Mesenchymal stem cell (in vitro differentiated cells and primary cell): ENCODE measurements at regions not wholly inside any gene's neighbourhood (a gene's known extent, or its start where the extent isn't known, plus 50 kb on each side); places are given as distances from the start of the nearest gene placed in this dataset.

Experiments used
- DNase-seq: peaks from one replicate; pipeline ENCODE4 v3.0.0-alpha.2; 2013
- H2AFZ ChIP-seq: one replicate; pipeline ENCODE4 v1.6.1; 2013; ENCODE audit warnings: low read depth, mild to moderate bottlenecking, control low read depth, inconsistent platforms, low read length, moderate library complexity
- H2AK5ac ChIP-seq: 2 replicates; pipeline ENCODE4 v1.6.1; 2013; ENCODE audit warnings: low read length, moderate library complexity, mild to moderate bottlenecking, inconsistent platforms; ENCODE audit not compliant: severe bottlenecking
- H2BK120ac ChIP-seq: one replicate; pipeline ENCODE4 v1.6.1; 2013; ENCODE audit warnings: low read depth, mild to moderate bottlenecking, inconsistent platforms, low read length, moderate library complexity
- H2BK12ac ChIP-seq, 2 experiments: one replicate each; pipeline ENCODE4 v1.6.1; 2013; ENCODE audit warnings: inconsistent platforms in 2 of 2, low read length in 2 of 2, mild to moderate bottlenecking in 2 of 2, moderate library complexity in 2 of 2, control low read depth in 1 of 2
- H2BK15ac ChIP-seq: one replicate; pipeline ENCODE4 v1.6.1; 2013; ENCODE audit warnings: mild to moderate bottlenecking, low read depth, inconsistent platforms; ENCODE audit not compliant: poor library complexity, severe bottlenecking
- H2BK5ac ChIP-seq: 2 replicates; pipeline ENCODE4 v1.6.1; 2013; ENCODE audit warnings: low read depth, mild to moderate bottlenecking, low read length, control low read depth, inconsistent platforms; ENCODE audit not compliant: poor library complexity, severe bottlenecking
- H3K14ac ChIP-seq, 2 experiments: one replicate each; pipeline ENCODE4 v1.6.1; 2013; ENCODE audit warnings: inconsistent platforms in 2 of 2, low read length in 2 of 2, control low read depth in 1 of 2, mild to moderate bottlenecking in 1 of 2, moderate library complexity in 1 of 2
- H3K18ac ChIP-seq, 2 experiments: one replicate each; pipeline ENCODE4 v1.6.1; 2013; ENCODE audit warnings: inconsistent platforms in 2 of 2, low read length in 2 of 2, control low read depth in 1 of 2, low read depth in 1 of 2, mild to moderate bottlenecking in 1 of 2
- H3K23ac ChIP-seq, 2 experiments: one replicate each; pipeline ENCODE4 v1.6.1; 2013; ENCODE audit warnings: inconsistent platforms in 2 of 2, low read length in 2 of 2, mild to moderate bottlenecking in 2 of 2, moderate library complexity in 2 of 2, control low read depth in 1 of 2
- H3K27ac ChIP-seq: 2 replicates; pipeline ENCODE4 v1.5.1; 2013; ENCODE audit warnings: mild to moderate bottlenecking, moderate library complexity, low read length, control low read depth, inconsistent platforms; ENCODE audit not compliant: poor library complexity, severe bottlenecking
- H3K27me3 ChIP-seq, 2 experiments: 2 replicates each; pipeline versions ENCODE4 v1.6.1 to v1.7.0; 2013; ENCODE audit warnings: low read length in 2 of 2, mild to moderate bottlenecking in 2 of 2, moderate library complexity in 2 of 2, control low read depth in 1 of 2, inconsistent platforms in 1 of 2; ENCODE audit not compliant: control insufficient read depth in 1 of 2, insufficient read depth in 1 of 2
- H3K36me3 ChIP-seq, 2 experiments: 2 replicates each; pipeline versions ENCODE4 v1.6.1 to v1.7.0; 2013; ENCODE audit warnings: low read length in 2 of 2, control low read depth in 1 of 2, inconsistent platforms in 1 of 2, low read depth in 1 of 2, mild to moderate bottlenecking in 1 of 2; ENCODE audit not compliant: insufficient read depth in 2 of 2, control insufficient read depth in 1 of 2
- H3K4ac ChIP-seq, 2 experiments: one replicate each; pipeline ENCODE4 v1.6.1; 2013; ENCODE audit warnings: inconsistent platforms in 2 of 2, low read length in 2 of 2, mild to moderate bottlenecking in 2 of 2, moderate library complexity in 2 of 2, control low read depth in 1 of 2, low read depth in 1 of 2
- H3K4me1 ChIP-seq: 2 replicates; pipeline ENCODE4 v1.6.1; 2013; ENCODE audit warnings: low read depth, low read length, control low read depth; ENCODE audit not compliant: control insufficient read depth, insufficient read depth
- H3K4me2 ChIP-seq: 2 replicates; pipeline ENCODE4 v1.6.1; 2013; ENCODE audit warnings: low read length, mild to moderate bottlenecking, inconsistent platforms; ENCODE audit not compliant: poor library complexity, severe bottlenecking
- H3K4me3 ChIP-seq, 2 experiments: 2 replicates each; pipeline versions ENCODE4 v1.5.1 to v1.7.0; 2013; ENCODE audit warnings: low read length in 2 of 2, mild to moderate bottlenecking in 2 of 2, control low read depth in 1 of 2, low read depth in 1 of 2; ENCODE audit not compliant: insufficient read depth in 1 of 2
- H3K79me1 ChIP-seq: replicated peaks from 2 replicates; pipeline ENCODE4 v1.6.1; 2013; ENCODE audit warnings: mild to moderate bottlenecking, control low read depth, low read length, inconsistent platforms; ENCODE audit not compliant: poor library complexity, severe bottlenecking
- H3K9ac ChIP-seq: 2 replicates; pipeline ENCODE4 v1.7.0; 2013; ENCODE audit warnings: mild to moderate bottlenecking, low read length, moderate library complexity
- H3K9me3 ChIP-seq: 2 replicates; pipeline ENCODE4 v1.7.0; 2013; ENCODE audit warnings: mild to moderate bottlenecking, low read length; ENCODE audit not compliant: control insufficient read depth
- H4K8ac ChIP-seq: one replicate; pipeline ENCODE4 v1.6.1; 2013; ENCODE audit warnings: inconsistent platforms, mild to moderate bottlenecking, low read length, moderate library complexity
- H4K91ac ChIP-seq: one replicate; pipeline ENCODE4 v1.6.1; 2013; ENCODE audit warnings: mild to moderate bottlenecking, low read length, inconsistent platforms
- WGBS: methylation state at CpG from one replicate; pipeline ENCODE4 v1.1.7; 2013; ENCODE audit warnings: mixed read lengths; 5-methylcytosine and 5-hydroxymethylcytosine counted together

DNA sequence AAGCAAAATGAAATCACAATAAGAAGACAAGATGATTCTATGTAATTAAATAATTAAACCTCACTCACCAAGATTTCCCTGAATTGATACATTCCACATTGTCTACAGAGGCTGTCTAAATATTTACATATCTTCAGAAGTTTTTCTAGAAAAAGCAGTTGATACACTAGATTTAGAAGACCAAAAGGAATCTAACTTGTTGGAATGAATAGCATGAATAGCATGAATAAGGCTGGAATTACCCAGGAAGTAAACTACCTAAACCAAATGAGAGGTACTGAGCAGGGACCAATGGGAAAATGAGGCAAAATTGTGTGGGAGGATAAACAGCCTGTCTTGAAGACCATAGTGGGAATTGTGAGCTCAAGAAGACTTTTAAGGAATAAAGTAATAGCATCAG, 479.7 kb downstream of the TXNL1 start:
- Histone ChIP-seq H3K36me3 (no peaks in the 10 kb centered on the region), H3K4me2 (no peak overlapping the region), H3K18ac (no peak overlapping the region), H2AFZ (no peak overlapping the region), H3K27me3 (no peaks in the 10 kb centered on the region), H2BK120ac (no peak overlapping the region), H2AK5ac (no peak overlapping the region), H3K9me3 (no peaks in the 10 kb centered on the region), H3K9ac (no peak overlapping the region), H3K4me1 (no peaks in the 10 kb centered on the region), H3K79me1 (no peaks in the 10 kb centered on the region), H3K4me3 (no peak overlapping the region), H2BK5ac (no peak overlapping the region), H3K14ac (no peak overlapping the region), H2BK12ac (no peak overlapping the region), H3K4ac (no peak overlapping the region), H3K27ac (no peak overlapping the region), H4K8ac (no peak overlapping the region), H3K23ac (no peak overlapping the region), H2BK15ac (no peak overlapping the region), H4K91ac (no peak overlapping the region)
- DNase-seq = no peak

GRCh38 chr18:56157541-56157940, 480.9 kb downstream of the TXNL1 start:
- Histone ChIP-seq H2AFZ (no peak overlapping the region), H2BK5ac (no peak overlapping the region), H4K91ac (no peak overlapping the region), H3K27ac (no peak overlapping the region), H3K27me3 (no peaks in the 10 kb centered on the region), H4K8ac (no peak overlapping the region), H2BK120ac (no peak overlapping the region), H2BK12ac (no peak overlapping the region), H3K9ac (no peak overlapping the region), H3K18ac (no peak overlapping the region), H3K14ac (no peak overlapping the region), H3K23ac (no peak overlapping the region), H3K36me3 (no peaks in the 10 kb centered on the region), H3K4me1 (no peaks in the 10 kb centered on the region), H3K4me2 (no peak overlapping the region), H3K9me3 (no peaks in the 10 kb centered on the region), H3K79me1 (no peaks in the 10 kb centered on the region), H2BK15ac (no peak overlapping the region), H3K4me3 (no peak overlapping the region), H3K4ac (no peak overlapping the region), H2AK5ac (no peak overlapping the region)
- no peak for DNase-seq

DNA sequence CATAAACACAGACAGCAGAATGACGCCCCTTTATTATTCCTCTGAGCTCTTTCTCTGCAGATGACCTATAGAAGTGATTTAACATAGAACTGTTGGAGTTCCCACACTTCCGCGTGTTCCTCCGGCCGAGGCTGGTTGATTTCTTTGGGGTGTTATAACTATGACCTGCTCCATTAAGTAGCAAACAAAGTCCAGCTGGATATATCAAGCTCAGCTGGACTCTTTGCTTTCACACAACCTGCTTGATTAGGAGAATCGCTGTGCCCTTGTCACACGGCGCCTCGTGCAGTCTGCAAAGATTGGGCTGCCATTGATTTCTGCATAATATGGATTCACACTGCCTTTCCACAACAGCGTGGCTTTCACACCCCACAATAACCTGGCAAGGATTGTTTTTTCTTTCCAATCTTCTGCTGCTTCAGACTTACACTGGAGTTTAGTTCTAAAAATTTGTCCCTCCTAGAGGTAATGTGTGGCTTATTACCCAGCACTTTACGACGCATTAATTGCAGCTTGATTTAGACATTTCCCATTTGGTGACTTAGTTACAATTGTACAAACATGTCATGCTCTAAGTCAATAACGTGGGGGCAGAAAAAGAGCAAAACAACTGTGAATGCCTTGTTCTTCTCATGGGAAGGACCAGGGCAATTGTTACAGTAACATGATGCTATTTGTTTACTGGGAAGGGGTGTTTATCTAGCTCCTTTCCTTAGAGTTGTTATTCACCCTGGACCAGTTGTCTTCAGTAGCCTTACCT, 485.7 kb downstream of the TXNL1 start:
- Histone ChIP-seq H2AFZ (no peak overlapping the region), H2BK15ac (no peak overlapping the region), H4K91ac (no peak overlapping the region), H2BK120ac (no peak overlapping the region), H2AK5ac (no peak overlapping the region), H3K79me1 (no peaks in the 10 kb centered on the region), H3K4ac (no peak overlapping the region), H3K36me3 (no peaks in the 10 kb centered on the region), H2BK5ac (no peak overlapping the region), H2BK12ac (no peak overlapping the region), H3K23ac (no peak overlapping the region), H3K27me3 (no peaks in the 10 kb centered on the region), H3K4me3 (no peak overlapping the region), H3K27ac (no peak overlapping the region), H4K8ac (no peak overlapping the region), H3K4me2 (no peak overlapping the region), H3K9me3 (no peaks in the 10 kb centered on the region), H3K4me1 (no peaks in the 10 kb centered on the region), H3K9ac (no peak overlapping the region), H3K18ac (no peak overlapping the region), H3K14ac (no peak overlapping the region)
- 85% methylated on average over 12 of the region's 13 CpGs for WGBS
- DNase-seq = no peak

GRCh38 chr18:56148373-56148772, 490.0 kb downstream of the TXNL1 start:
- Histone ChIP-seq H3K27ac (no peak overlapping the region), H3K27me3 (no peaks in the 10 kb centered on the region), H3K4me1 (no peaks in the 10 kb centered on the region), H2BK12ac (no peak overlapping the region), H4K8ac (no peak overlapping the region), H2BK5ac (no peak overlapping the region), H3K79me1 (no peaks in the 10 kb centered on the region), H3K4ac (no peak overlapping the region), H2AK5ac (no peak overlapping the region), H2AFZ (no peak overlapping the region), H3K9me3 (no peaks in the 10 kb centered on the region), H3K4me3 (no peak overlapping the region), H3K9ac (peak overlapping the region; percentile 76), H2BK120ac (no peak overlapping the region), H3K18ac (no peak overlapping the region), H4K91ac (no peak overlapping the region), H3K36me3 (no peaks in the 10 kb centered on the region), H2BK15ac (no peak overlapping the region), H3K14ac (no peak overlapping the region), H3K4me2 (no peak overlapping the region), H3K23ac (no peak overlapping the region)
- peak; percentile 30 for DNase-seq
